ENCODE measurements at regions not wholly inside any gene's neighbourhood (a gene's known extent, or its start where the extent isn't known, plus 50 kb on each side); places are given as distances from the start of the nearest gene placed in this dataset.

GRCh38 chr4:134408897-134409296 is 207.3 kb upstream of the PABPC4L start:
- in situ Hi-C loops (cut with HindIII; ENCODE audit: low pct_ligation_motif_present, low sequenced_read_pairs), result no loop called here
- Histone ChIP-seq H3K4me3 (ENCODE audit: low read depth, low read length) (no peak overlapping the region), H3K27ac (no peak overlapping the region), H3K27me3 (replicated peaks) (no peaks in the 10 kb centered on the region), H3K36me3 (replicated peaks) (no peaks in the 10 kb centered on the region)
- no peak for DNase-seq
- no peak for TF ChIP-seq CTCF (IDR thresholded peaks at IDR 0.05; ENCODE audit: low read depth, low read length, missing control alignments)

GRCh38 chr4:134401798-134402197 is 200.2 kb upstream of the PABPC4L start:
- DNase-seq, result no peak
- H3K36me3 ChIP-seq (replicated peaks), result no peaks in the 10 kb centered on the region
- TF ChIP-seq CTCF (IDR thresholded peaks at IDR 0.05; ENCODE audit: low read depth, low read length, missing control alignments), result no peak
- in situ Hi-C loops (cut with HindIII; ENCODE audit: low pct_ligation_motif_present, low sequenced_read_pairs), result no loop called here
- H3K27ac ChIP-seq, result no peak overlapping the region
- no peak overlapping the region for H3K4me3 ChIP-seq (ENCODE audit: low read depth, low read length)
- no peaks in the 10 kb centered on the region for H3K27me3 ChIP-seq (replicated peaks)

- no peak for DNase-seq
- H3K27me3 ChIP-seq (replicated peaks), result no peaks in the 10 kb centered on the region
- in situ Hi-C loops (cut with HindIII; ENCODE audit: low pct_ligation_motif_present, low sequenced_read_pairs), result no loop called here
- H3K4me3 ChIP-seq (ENCODE audit: low read depth, low read length), result no peak overlapping the region
- H3K36me3 ChIP-seq (replicated peaks), result no peaks in the 10 kb centered on the region
- TF ChIP-seq CTCF (IDR thresholded peaks at IDR 0.05; ENCODE audit: low read depth, low read length, missing control alignments), result no peak
- no peak overlapping the region for H3K27ac ChIP-seq
These were observed 192.0 kb upstream of the PABPC4L start for GRCh38 chr4:134393592-134393991.

- no peaks in the 10 kb centered on the region for H3K27me3 ChIP-seq (replicated peaks)
- no peak for TF ChIP-seq CTCF (IDR thresholded peaks at IDR 0.05; ENCODE audit: low read depth, low read length, missing control alignments)
- DNase-seq, result no peak
- H3K36me3 ChIP-seq (replicated peaks), result no peaks in the 10 kb centered on the region
- no peak overlapping the region for H3K4me3 ChIP-seq (ENCODE audit: low read depth, low read length)
- no peak overlapping the region for H3K27ac ChIP-seq
- in situ Hi-C loops (cut with HindIII; ENCODE audit: low pct_ligation_motif_present, low sequenced_read_pairs), result no loop called here
These were observed 188.7 kb upstream of the PABPC4L start for GRCh38 chr4:134390319-134390718.

GRCh38 chr4:134388351-134388750 is 186.8 kb upstream of the PABPC4L start:
- no peaks in the 10 kb centered on the region for H3K27me3 ChIP-seq (replicated peaks)
- no peak for DNase-seq
- H3K36me3 ChIP-seq (replicated peaks), result no peaks in the 10 kb centered on the region
- in situ Hi-C loops (cut with HindIII; ENCODE audit: low pct_ligation_motif_present, low sequenced_read_pairs), result no loop called here
- H3K4me3 ChIP-seq (ENCODE audit: low read depth, low read length), result no peak overlapping the region
- H3K27ac ChIP-seq, result no peak overlapping the region
- TF ChIP-seq CTCF (IDR thresholded peaks at IDR 0.05; ENCODE audit: low read depth, low read length, missing control alignments), result no peak

- Histone ChIP-seq H3K36me3 (replicated peaks) (no peaks in the 10 kb centered on the region), H3K27ac (no peak overlapping the region), H3K27me3 (replicated peaks) (no peaks in the 10 kb centered on the region), H3K4me3 (ENCODE audit: low read depth, low read length) (no peak overlapping the region)
- in situ Hi-C loops (cut with HindIII; ENCODE audit: low pct_ligation_motif_present, low sequenced_read_pairs), result no loop called here
- DNase-seq, result no peak
- TF ChIP-seq CTCF (IDR thresholded peaks at IDR 0.05; ENCODE audit: low read depth, low read length, missing control alignments), result no peak
These were observed 181.1 kb upstream of the PABPC4L start for GRCh38 chr4:134382478-134383227.
